Liver (tissue), 8 donors: ENCODE measurements at regions not wholly inside any gene's neighbourhood (a gene's known extent, or its start where the extent isn't known, plus 50 kb on each side); places are given as distances from the start of the nearest gene placed in this dataset.

Experiments used
- DNase-seq: peaks from one replicate; pipeline ENCODE4 v3.0.0-alpha.2; 2017; ENCODE audit warnings: low spot score
- H3K27ac ChIP-seq, 2 donors: one replicate each; pipeline ENCODE4 v1.7.0; 2013; ENCODE audit warnings: inconsistent platforms in 2 of 2, low read length in 2 of 2, control low read depth in 1 of 2, low read depth in 1 of 2, mild to moderate bottlenecking in 1 of 2
- H3K27me3 ChIP-seq, 4 donors: one replicate each; pipeline versions ENCODE4 v1.6.1 to v1.7.0; 2013; ENCODE audit warnings: low read length in 3 of 4, inconsistent platforms in 1 of 4, mild to moderate bottlenecking in 1 of 4, moderate library complexity in 1 of 4; ENCODE audit not compliant: control insufficient read depth in 4 of 4, insufficient read depth in 4 of 4
- H3K36me3 ChIP-seq, 4 donors: one replicate each; pipeline versions ENCODE4 v1.6.1 to v1.7.0; 2013; ENCODE audit warnings: low read length in 3 of 4, mild to moderate bottlenecking in 3 of 4, low read depth in 1 of 4, moderate library complexity in 1 of 4; ENCODE audit not compliant: control insufficient read depth in 4 of 4, insufficient read depth in 3 of 4
- H3K4me1 ChIP-seq, 4 donors: one replicate each; pipeline versions ENCODE4 v1.6.1 to v1.7.0; 2013; ENCODE audit warnings: low read length in 3 of 4, mild to moderate bottlenecking in 3 of 4, moderate library complexity in 1 of 4; ENCODE audit not compliant: control insufficient read depth in 4 of 4, insufficient read depth in 4 of 4
- H3K4me3 ChIP-seq, 3 donors: one replicate each; pipeline versions ENCODE4 v1.6.1 to v1.7.0; 2013; ENCODE audit warnings: low read length in 3 of 3, control low read depth in 1 of 3, low read depth in 1 of 3, mild to moderate bottlenecking in 1 of 3
- H3K9ac ChIP-seq, 2 donors: one replicate each; pipeline ENCODE4 v1.7.0; 2013; ENCODE audit warnings: low read length in 2 of 2, mild to moderate bottlenecking in 2 of 2, moderate library complexity in 2 of 2, control low read depth in 1 of 2, low read depth in 1 of 2
- H3K9me3 ChIP-seq, 4 donors: one replicate each; pipeline versions ENCODE4 v1.6.1 to v1.7.0; 2013; ENCODE audit warnings: low read length in 3 of 4; ENCODE audit not compliant: control insufficient read depth in 4 of 4
- ATF3 ChIP-seq: IDR thresholded peaks from 2 replicates; pipeline ENCODE4 v1.6.1; 2016; ENCODE audit warnings: antibody characterized with exemption
- CTCF ChIP-seq: fragments of 150-350 bp; IDR thresholded peaks from 2 replicates; pipeline ENCODE4 v1.5.1; 2017; ENCODE audit warnings: improper control_type of control experiment, low read depth, low read length; ENCODE audit not compliant: missing input control
- EGR1 ChIP-seq, 2 donors: IDR thresholded peaks; 2 replicates each; pipeline ENCODE4 v1.6.1; 2016 to 2018; ENCODE audit warnings: antibody characterized with exemption in 2 of 2, low read depth in 2 of 2
- FOXA1 ChIP-seq: IDR thresholded peaks from 2 replicates; pipeline ENCODE4 v1.6.1; 2016; ENCODE audit warnings: antibody characterized with exemption
- FOXA2 ChIP-seq: IDR thresholded peaks from 2 replicates; pipeline ENCODE4 v1.6.1; 2016; ENCODE audit warnings: antibody characterized with exemption
- GABPA ChIP-seq, 2 donors: IDR thresholded peaks in 1 of 2; conservative IDR thresholded peaks in 1 of 2; 2 replicates each; pipeline ENCODE4 v1.6.1; 2016; ENCODE audit warnings: antibody characterized with exemption in 2 of 2, mild to moderate bottlenecking in 1 of 2, moderate library complexity in 1 of 2
- HNF4A ChIP-seq, 2 donors: conservative IDR thresholded peaks; 2 replicates each; pipeline ENCODE4 v1.6.1; 2016; ENCODE audit warnings: antibody characterized with exemption in 2 of 2, mild to moderate bottlenecking in 2 of 2
- JUND ChIP-seq, 2 donors: IDR thresholded peaks; 2 replicates each; pipeline ENCODE4 v1.6.1; 2016; ENCODE audit warnings: antibody characterized with exemption in 2 of 2
- NR2F2 ChIP-seq: IDR thresholded peaks from 2 replicates; pipeline ENCODE4 v1.6.1; 2016; ENCODE audit warnings: antibody characterized with exemption
- RXRA ChIP-seq, 2 donors: IDR thresholded peaks; 2 replicates each; pipeline ENCODE4 v1.6.1; 2017 to 2018; ENCODE audit warnings: antibody characterized with exemption in 2 of 2, mild to moderate bottlenecking in 1 of 2
- SP1 ChIP-seq: IDR thresholded peaks from 2 replicates; pipeline ENCODE4 v1.6.1; 2018; ENCODE audit warnings: antibody characterized with exemption, mild to moderate bottlenecking
- TAF1 ChIP-seq: conservative IDR thresholded peaks from 2 replicates; pipeline ENCODE4 v1.6.1; 2016; ENCODE audit warnings: antibody characterized with exemption, mild to moderate bottlenecking
- YY1 ChIP-seq: IDR thresholded peaks from 2 replicates; pipeline ENCODE4 v1.6.1; 2016; ENCODE audit warnings: antibody characterized with exemption, mild to moderate bottlenecking
- ZBTB33 ChIP-seq: IDR thresholded peaks from 2 replicates; pipeline ENCODE4 v1.6.1; 2016; ENCODE audit warnings: antibody characterized with exemption
- WGBS: extraction: QIAGEN DNeasy Blood & Tissue Kit; methylation state at CpG from one replicate; pipeline ENCODE4 v1.1.7; 2013; 5-methylcytosine and 5-hydroxymethylcytosine counted together
- TF ChIP-seq, protein P1 (sequence below): IDR thresholded peaks from 2 replicates; pipeline ENCODE4 v1.6.1; 2016; ENCODE audit warnings: antibody characterized with exemption
- TF ChIP-seq, protein P2 (sequence below): IDR thresholded peaks from 2 replicates; pipeline ENCODE4 v1.6.1; 2016; ENCODE audit warnings: antibody characterized with exemption, mild to moderate bottlenecking
- donor health status: healthy.
- donor health status: healthy.
- donor health status: healthy.
- donor health status: healthy.
- donor health status: healthy.

DNA sequence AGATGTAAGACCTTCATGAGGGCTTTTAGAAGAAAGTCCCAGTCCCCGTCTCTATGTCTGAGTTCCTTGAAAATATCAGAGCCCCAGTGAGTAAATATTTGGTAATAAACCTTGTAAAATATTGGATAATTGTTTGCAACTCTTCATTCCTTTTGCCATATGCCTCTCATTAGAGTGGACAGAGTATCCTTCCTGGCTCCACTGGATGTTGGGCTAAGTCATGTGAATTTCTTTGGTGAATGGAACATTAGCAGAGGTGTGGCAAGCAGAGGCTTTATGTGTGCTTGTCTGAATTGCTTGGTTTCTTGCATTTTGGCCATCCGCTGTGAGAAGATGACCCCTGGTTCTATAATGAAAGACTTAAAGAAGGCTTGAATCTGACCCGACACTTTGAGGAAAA is 490.3 kb downstream of the METTL15 start:
- Histone ChIP-seq H3K9me3 (no peaks in the 10 kb centered on the region), H3K36me3 (no peaks in the 10 kb centered on the region), H3K27me3 (no peaks in the 10 kb centered on the region), H3K9ac (no peak overlapping the region), H3K4me1 (no peaks in the 10 kb centered on the region), H3K4me3 (no peak overlapping the region), H3K27ac (no peak overlapping the region)
- no peak for TF ChIP-seq ATF3
- TF ChIP-seq SP1: no peak
- no peak for TF ChIP-seq TAF1
- TF ChIP-seq, protein P1, sequence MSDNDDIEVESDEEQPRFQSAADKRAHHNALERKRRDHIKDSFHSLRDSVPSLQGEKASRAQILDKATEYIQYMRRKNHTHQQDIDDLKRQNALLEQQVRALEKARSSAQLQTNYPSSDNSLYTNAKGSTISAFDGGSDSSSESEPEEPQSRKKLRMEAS: no peak
- no peak for TF ChIP-seq JUND (IDR thresholded peaks at IDR 0.05)
- no peak for TF ChIP-seq ZBTB33
- TF ChIP-seq EGR1 (IDR thresholded peaks at IDR 0.05; ENCODE audit: low read depth in 2 of 2): no peak
- no peak for TF ChIP-seq NR2F2
- TF ChIP-seq YY1: no peak
- no peak for TF ChIP-seq CTCF
- no peak for TF ChIP-seq HNF4A (conservative IDR thresholded peaks at IDR 0.05)
- TF ChIP-seq, protein P2, sequence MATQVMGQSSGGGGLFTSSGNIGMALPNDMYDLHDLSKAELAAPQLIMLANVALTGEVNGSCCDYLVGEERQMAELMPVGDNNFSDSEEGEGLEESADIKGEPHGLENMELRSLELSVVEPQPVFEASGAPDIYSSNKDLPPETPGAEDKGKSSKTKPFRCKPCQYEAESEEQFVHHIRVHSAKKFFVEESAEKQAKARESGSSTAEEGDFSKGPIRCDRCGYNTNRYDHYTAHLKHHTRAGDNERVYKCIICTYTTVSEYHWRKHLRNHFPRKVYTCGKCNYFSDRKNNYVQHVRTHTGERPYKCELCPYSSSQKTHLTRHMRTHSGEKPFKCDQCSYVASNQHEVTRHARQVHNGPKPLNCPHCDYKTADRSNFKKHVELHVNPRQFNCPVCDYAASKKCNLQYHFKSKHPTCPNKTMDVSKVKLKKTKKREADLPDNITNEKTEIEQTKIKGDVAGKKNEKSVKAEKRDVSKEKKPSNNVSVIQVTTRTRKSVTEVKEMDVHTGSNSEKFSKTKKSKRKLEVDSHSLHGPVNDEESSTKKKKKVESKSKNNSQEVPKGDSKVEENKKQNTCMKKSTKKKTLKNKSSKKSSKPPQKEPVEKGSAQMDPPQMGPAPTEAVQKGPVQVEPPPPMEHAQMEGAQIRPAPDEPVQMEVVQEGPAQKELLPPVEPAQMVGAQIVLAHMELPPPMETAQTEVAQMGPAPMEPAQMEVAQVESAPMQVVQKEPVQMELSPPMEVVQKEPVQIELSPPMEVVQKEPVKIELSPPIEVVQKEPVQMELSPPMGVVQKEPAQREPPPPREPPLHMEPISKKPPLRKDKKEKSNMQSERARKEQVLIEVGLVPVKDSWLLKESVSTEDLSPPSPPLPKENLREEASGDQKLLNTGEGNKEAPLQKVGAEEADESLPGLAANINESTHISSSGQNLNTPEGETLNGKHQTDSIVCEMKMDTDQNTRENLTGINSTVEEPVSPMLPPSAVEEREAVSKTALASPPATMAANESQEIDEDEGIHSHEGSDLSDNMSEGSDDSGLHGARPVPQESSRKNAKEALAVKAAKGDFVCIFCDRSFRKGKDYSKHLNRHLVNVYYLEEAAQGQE: no peak
- TF ChIP-seq FOXA1: no peak
- no peak for TF ChIP-seq GABPA (IDR thresholded peaks at IDR 0.05 in 1 of 2, conservative IDR thresholded peaks at IDR 0.05 in 1 of 2)
- no peak for TF ChIP-seq RXRA (IDR thresholded peaks at IDR 0.05)
- no peak for TF ChIP-seq FOXA2
- no peak for DNase-seq
- WGBS: 89% methylated on average over 3 of the region's 3 CpGs

GRCh38 chr11:28596816-28597215 is 488.6 kb downstream of the METTL15 start:
- TF ChIP-seq CTCF (no peak), RXRA (IDR thresholded peaks at IDR 0.05) (no peak), ATF3 (no peak), EGR1 (IDR thresholded peaks at IDR 0.05; ENCODE audit: low read depth in 2 of 2) (no peak), TAF1 (no peak)
- TF ChIP-seq, protein P1: no peak
- no peaks in the 10 kb centered on the region for H3K9me3 ChIP-seq

More at GRCh38 chr11:28596816-28597215, 488.6 kb downstream of the METTL15 start:
- Histone ChIP-seq H3K9ac (no peak overlapping the region), H3K27ac (no peak overlapping the region), H3K4me1 (no peaks in the 10 kb centered on the region), H3K27me3 (no peaks in the 10 kb centered on the region), H3K36me3 (no peaks in the 10 kb centered on the region), H3K4me3 (no peak overlapping the region)
- no peak for DNase-seq
- WGBS: 93% methylated on average over 2 of the region's 2 CpGs
